ENCODE measurements at regions not wholly inside any gene's neighbourhood (a gene's known extent, or its start where the extent isn't known, plus 50 kb on each side); places are given as distances from the start of the nearest gene placed in this dataset.
"Not testable (repeated sequence)": the region's sequence is repeated elsewhere in the genome, so short reads cannot be mapped to it uniquely, and the experiment has no call there.

DNA sequence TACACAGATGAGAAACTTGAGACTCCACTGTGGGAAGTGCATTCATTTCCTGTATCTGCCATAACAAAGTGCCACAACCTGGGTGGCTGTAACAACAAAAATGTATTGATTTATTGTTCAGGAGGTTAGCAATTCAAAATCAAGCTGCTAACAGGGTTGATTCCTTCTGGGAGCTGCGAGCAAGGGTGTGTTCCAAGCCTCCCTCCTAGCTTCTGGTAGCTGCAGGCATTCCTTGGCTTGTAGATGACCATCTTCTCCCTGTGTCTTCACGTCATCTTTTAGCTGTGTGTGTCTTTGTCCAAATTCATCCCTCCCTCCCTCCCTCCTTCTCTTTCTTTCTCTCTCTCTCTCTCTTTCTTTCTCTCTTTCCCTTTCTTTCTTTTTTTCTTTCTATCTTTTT is 258.1 kb downstream of the MSX2 start:
- ATAC-seq (no peak), DNase-seq (ENCODE audit: low spot score in 2 of 2) (no peak)
- Mint-ChIP-seq H3K36me3 (no peaks in the 10 kb centered on the region), H3K9me3 (no peaks in the 10 kb centered on the region), H3K4me3 (no peak overlapping the region), H3K27ac (no peak overlapping the region), H3K4me1 (no peaks in the 10 kb centered on the region)

GRCh38 chr5:174981416-174981815 is 257.0 kb downstream of the MSX2 start:
- no peak overlapping the region for H3K27ac Mint-ChIP-seq
- H3K9me3 Mint-ChIP-seq: no peaks in the 10 kb centered on the region
- H3K4me1 Mint-ChIP-seq: no peaks in the 10 kb centered on the region
- DNase-seq (ENCODE audit: low spot score in 2 of 2): no peak
- no peak overlapping the region for H3K4me3 Mint-ChIP-seq
- no peaks in the 10 kb centered on the region for H3K36me3 Mint-ChIP-seq
- ATAC-seq: no peak

DNA sequence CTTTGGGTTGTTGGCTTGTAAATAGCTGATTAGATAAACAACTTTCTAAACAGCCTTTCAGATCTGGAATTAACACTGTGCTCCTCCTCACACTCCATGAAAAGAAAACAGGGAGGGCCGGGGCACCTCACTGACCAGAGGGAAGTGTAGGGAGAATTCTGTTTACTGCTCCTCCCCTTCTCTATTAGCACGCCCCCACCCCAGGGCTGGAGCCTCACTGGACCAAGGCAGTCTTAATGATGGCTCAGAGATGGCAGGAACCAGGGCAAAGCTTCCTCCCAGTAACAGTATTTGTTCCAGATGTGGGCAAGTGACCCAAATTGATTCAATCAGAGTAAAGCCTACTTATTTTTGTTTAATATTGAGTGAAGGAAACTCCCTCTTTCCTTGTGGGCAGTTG is 256.6 kb downstream of the MSX2 start:
- DNase-seq (ENCODE audit: low spot score in 2 of 2) (no peak), ATAC-seq (no peak)
- Mint-ChIP-seq H3K9me3 (no peaks in the 10 kb centered on the region), H3K36me3 (no peaks in the 10 kb centered on the region), H3K4me1 (no peaks in the 10 kb centered on the region), H3K4me3 (no peak overlapping the region), H3K27ac (no peak overlapping the region)

GRCh38 chr5:174972291-174972690 is 247.9 kb downstream of the MSX2 start:
- Mint-ChIP-seq H3K36me3 (no peaks in the 10 kb centered on the region), H3K27ac (no peak overlapping the region), H3K9me3 (peaks cover 7% of the 10 kb centered on the region), H3K4me3 (no peak overlapping the region), H3K4me1 (no peaks in the 10 kb centered on the region)
- ATAC-seq (no peak), DNase-seq (ENCODE audit: low spot score in 2 of 2) (no peak)

DNA sequence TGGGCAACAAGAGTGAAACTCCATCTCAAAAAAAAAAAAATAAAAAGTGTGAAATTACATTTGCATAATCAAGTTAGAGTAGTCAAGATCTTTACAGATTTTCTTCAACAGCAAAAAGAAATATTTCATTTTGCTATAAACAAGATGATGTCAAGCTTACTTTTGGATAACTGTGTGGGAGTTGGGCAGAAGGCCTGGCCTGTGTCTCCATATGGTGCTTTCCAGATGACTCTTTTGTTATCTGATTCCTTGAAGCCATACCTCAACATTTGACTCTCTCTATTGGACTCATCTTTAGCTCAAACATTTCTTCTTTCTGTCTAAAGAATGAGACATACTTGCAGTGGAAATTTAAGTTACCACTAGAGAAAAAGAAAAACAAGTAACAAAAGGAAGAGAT is 246.8 kb downstream of the MSX2 start:
- ATAC-seq: no peak
- no peak overlapping the region for H3K4me3 Mint-ChIP-seq
- DNase-seq (ENCODE audit: low spot score in 2 of 2): no peak
- H3K9me3 Mint-ChIP-seq: peaks cover 12% of the 10 kb centered on the region
- H3K27ac Mint-ChIP-seq: no peak overlapping the region
- no peaks in the 10 kb centered on the region for H3K36me3 Mint-ChIP-seq
- H3K4me1 Mint-ChIP-seq: no peaks in the 10 kb centered on the region

DNA sequence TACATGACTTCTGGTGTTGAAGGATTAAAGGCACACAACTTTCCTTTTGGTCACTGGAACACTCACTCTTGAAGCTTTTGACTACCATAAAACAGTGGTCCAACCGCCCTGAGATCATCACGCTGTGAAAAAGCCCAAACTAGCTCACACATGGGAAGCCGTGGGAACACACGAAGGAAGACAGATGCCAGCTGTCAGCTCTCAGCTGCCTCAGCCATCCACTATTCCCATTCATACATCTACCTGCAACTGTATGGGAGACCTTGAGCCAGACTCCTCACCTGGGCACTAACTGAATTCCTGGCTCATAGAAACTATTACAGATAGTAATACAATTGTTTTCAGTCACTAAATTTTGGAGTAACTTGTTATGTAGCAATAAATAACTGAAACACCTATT is 246.1 kb downstream of the MSX2 start:
- DNase-seq (ENCODE audit: low spot score in 2 of 2) (no peak), ATAC-seq (no peak)
- Mint-ChIP-seq H3K4me3 (no peak overlapping the region), H3K27ac (no peak overlapping the region), H3K4me1 (no peaks in the 10 kb centered on the region), H3K36me3 (no peaks in the 10 kb centered on the region), H3K9me3 (peaks cover 14% of the 10 kb centered on the region)

DNA sequence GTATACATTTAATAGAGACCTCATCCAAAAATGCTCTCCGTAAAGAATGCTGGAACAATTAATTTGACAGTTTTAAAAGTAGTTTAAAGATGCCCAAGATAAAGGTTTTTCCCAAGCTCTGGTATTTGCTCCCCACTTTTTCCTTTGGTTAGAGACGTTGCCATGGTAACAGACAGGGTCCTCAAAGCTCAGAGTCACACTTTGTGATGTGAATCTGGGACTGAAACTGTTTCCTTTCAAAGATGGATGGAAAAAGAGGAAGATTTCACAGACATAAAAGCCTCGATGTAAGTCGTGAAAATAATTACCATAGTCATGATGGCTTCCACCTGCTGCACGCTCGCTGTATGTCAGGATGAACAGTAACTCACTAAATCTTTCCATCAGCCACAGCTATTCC is 229.5 kb downstream of the MSX2 start:
- H3K4me1 Mint-ChIP-seq: no peaks in the 10 kb centered on the region
- ATAC-seq: no peak
- H3K4me3 Mint-ChIP-seq: no peak overlapping the region
- H3K27ac Mint-ChIP-seq: no peak overlapping the region
- H3K9me3 Mint-ChIP-seq: no peaks in the 10 kb centered on the region
- DNase-seq (ENCODE audit: low spot score in 2 of 2): no peak
- no peaks in the 10 kb centered on the region for H3K36me3 Mint-ChIP-seq

DNA sequence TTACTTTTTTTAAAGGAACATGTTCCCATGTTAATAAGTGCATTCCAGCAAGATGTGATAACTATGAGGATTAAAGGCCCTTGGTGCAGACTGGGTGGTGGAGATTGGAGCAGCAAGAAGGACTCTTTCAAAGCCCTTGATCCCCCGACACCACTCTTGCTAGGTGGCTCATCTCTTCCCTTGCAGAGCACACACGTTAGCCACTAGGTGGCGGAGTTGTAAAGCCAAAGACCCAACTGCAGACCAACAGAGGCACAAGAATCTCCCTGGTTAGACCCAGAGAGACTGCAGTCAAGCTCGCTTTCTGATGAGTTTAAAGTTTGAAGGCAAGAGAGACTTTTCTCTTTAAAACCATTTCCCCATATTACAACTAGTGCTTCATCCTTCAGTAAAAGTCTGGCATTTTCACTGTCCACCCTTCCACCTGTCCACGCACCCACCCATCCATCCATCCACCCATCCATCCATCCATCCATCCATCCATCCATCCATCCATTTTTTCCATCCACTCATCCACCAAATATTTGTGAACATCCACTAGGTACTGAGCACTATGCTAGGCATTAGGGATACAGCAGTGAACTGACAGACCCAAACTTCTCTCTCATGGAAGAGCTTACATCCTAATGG is 226.9 kb downstream of the MSX2 start:
- Mint-ChIP-seq H3K27ac (no peak overlapping the region), H3K36me3 (no peaks in the 10 kb centered on the region), H3K9me3 (no peaks in the 10 kb centered on the region), H3K4me1 (no peaks in the 10 kb centered on the region), H3K4me3 (no peak overlapping the region)
- ATAC-seq (peak; percentile 71), DNase-seq (ENCODE audit: low spot score in 2 of 2) (peak; percentile 9 to 55)

DNA sequence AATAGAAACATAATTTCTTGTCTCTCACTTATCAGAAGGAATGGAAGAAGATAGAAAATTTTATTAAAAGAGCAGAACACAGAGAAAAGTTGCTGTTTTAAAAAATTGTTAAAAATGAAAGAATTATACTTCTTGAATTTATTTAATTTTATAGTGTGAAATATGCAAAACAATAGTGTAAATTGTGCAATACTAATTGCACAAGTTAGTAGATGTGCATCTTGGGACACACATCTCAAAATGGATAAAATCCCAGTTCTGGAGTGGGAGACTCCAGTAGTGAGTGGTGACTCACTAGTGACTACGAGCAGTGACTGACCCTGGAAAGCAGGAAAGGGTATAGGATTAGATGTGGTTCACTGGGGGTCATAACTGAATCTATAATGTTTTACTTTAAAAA is 223.2 kb downstream of the MSX2 start:
- Mint-ChIP-seq H3K9me3 (no peaks in the 10 kb centered on the region), H3K27ac (no peak overlapping the region), H3K36me3 (no peaks in the 10 kb centered on the region), H3K4me3 (no peak overlapping the region), H3K4me1 (no peaks in the 10 kb centered on the region)
- DNase-seq (ENCODE audit: low spot score in 2 of 2): no peak
- ATAC-seq: no peak

- ATAC-seq (no peak), DNase-seq (ENCODE audit: low spot score in 2 of 2) (no peak)
- H3K4me1 Mint-ChIP-seq: no peaks in the 10 kb centered on the region
- no peaks in the 10 kb centered on the region for H3K9me3 Mint-ChIP-seq
- no peak overlapping the region for H3K27ac Mint-ChIP-seq
- H3K4me3 Mint-ChIP-seq: no peak overlapping the region
- H3K36me3 Mint-ChIP-seq: no peaks in the 10 kb centered on the region
Measured at GRCh38 chr5:174945853-174946252, 221.5 kb downstream of the MSX2 start.

DNA sequence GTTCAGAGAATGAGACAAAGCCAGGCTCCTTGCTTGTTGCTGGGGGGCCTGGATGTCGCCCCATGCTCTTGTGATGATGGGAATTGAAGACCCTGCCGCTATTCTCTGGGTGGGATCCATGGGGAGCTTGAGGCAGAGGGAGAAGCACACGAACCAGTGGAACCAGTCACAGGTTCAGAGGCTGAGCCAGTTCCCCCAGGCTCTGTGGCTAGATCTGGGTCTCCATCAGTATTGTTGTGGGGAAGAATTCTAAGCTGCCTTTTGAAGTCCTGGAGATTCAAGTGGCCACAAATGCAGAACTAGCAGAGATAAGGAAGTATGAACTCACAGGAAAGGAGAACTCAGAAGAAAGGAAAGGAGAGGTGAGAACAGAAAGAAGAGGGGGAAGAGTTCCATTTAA is 219.4 kb downstream of the MSX2 start:
- Mint-ChIP-seq H3K27ac (no peak overlapping the region), H3K4me3 (no peak overlapping the region), H3K36me3 (no peaks in the 10 kb centered on the region), H3K9me3 (no peaks in the 10 kb centered on the region), H3K4me1 (no peaks in the 10 kb centered on the region)
- ATAC-seq (no peak), DNase-seq (ENCODE audit: low spot score in 2 of 2) (no peak)

- DNase-seq (ENCODE audit: low spot score in 2 of 2); H3K27ac Mint-ChIP-seq: not testable (repeated sequence)
Measured at GRCh38 chr5:174943002-174943401, 218.6 kb downstream of the MSX2 start.

GRCh38 chr5:174937201-174938123 is 213.1 kb downstream of the MSX2 start:
- H3K36me3 Mint-ChIP-seq: no peaks in the 10 kb centered on the region
- no peaks in the 10 kb centered on the region for H3K4me1 Mint-ChIP-seq
- no peaks in the 10 kb centered on the region for H3K9me3 Mint-ChIP-seq
- no peak overlapping the region for H3K4me3 Mint-ChIP-seq
- DNase-seq (ENCODE audit: low spot score in 2 of 2) (no peak), ATAC-seq (no peak)
- H3K27ac Mint-ChIP-seq: no peak overlapping the region

More at GRCh38 chr5:174943002-174943401, 218.6 kb downstream of the MSX2 start:
- ATAC-seq, H3K4me1 Mint-ChIP-seq, H3K9me3 Mint-ChIP-seq, H3K4me3 Mint-ChIP-seq, H3K36me3 Mint-ChIP-seq: not testable (repeated sequence)

GRCh38 chr5:174935854-174936474 is 211.6 kb downstream of the MSX2 start:
- Mint-ChIP-seq H3K36me3 (no peaks in the 10 kb centered on the region), H3K4me1 (no peaks in the 10 kb centered on the region), H3K27ac (no peak overlapping the region), H3K9me3 (no peaks in the 10 kb centered on the region), H3K4me3 (no peak overlapping the region)
- ATAC-seq (no peak), DNase-seq (ENCODE audit: low spot score in 2 of 2) (peak; percentile 13 to 55)

DNA sequence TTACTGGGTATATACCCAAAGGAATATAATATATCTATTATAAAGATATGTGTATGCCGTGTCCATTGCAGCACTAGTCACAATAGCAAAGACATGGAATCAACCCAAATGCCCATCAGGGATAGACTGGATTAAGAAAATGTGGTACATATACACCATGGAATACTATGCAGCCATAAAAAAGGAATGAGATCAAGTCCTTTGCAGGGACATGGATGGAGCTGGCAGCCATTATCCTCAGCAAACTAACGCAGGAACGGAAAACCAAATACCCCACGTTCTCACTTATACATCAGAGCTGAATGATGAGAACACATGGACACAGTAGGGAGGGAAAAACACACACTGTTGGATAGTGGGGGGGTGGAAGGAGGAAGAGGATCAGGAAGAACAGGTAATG is 206.7 kb downstream of the MSX2 start:
- not testable (repeated sequence) for H3K4me3 Mint-ChIP-seq; H3K36me3 Mint-ChIP-seq; H3K4me1 Mint-ChIP-seq; H3K9me3 Mint-ChIP-seq; H3K27ac Mint-ChIP-seq; ATAC-seq; DNase-seq (ENCODE audit: low spot score in 2 of 2)

DNA sequence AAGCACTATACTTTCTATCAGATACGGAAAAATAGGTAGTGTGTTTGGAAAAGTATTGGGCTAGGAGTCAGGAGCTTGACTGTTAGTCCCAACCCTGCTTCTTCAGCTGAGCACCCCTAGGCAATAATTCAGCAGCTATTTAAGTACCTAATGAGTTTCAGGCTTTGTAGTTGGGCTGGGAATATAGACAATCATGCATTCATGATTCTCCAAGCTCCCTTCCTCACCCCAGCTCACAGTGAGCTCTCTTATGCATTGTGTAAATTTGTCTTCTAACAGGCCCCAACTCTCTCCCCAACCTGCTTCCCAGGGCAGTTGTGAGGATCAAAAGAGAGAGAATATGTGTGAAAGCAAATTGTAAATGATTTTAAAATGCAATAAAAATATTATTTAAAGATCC is 201.2 kb downstream of the MSX2 start:
- H3K36me3 Mint-ChIP-seq: no peaks in the 10 kb centered on the region
- DNase-seq (ENCODE audit: low spot score in 2 of 2) (no peak), ATAC-seq (no peak)
- no peak overlapping the region for H3K27ac Mint-ChIP-seq
- H3K4me1 Mint-ChIP-seq: no peaks in the 10 kb centered on the region
- H3K4me3 Mint-ChIP-seq: no peak overlapping the region
- no peaks in the 10 kb centered on the region for H3K9me3 Mint-ChIP-seq

Data from stimulated activated effector memory CD8-positive, alpha-beta T cell treated with anti-CD3 and anti-CD28 coated beads, Interleukin-12 subunit alpha, Interleukin-12 subunit beta, amount 100 ng/mL, for 72 hours (primary cell).